ENCODE measurements at regions not wholly inside any gene's neighbourhood (a gene's known extent, or its start where the extent isn't known, plus 50 kb on each side); places are given as distances from the start of the nearest gene placed in this dataset.

DNA sequence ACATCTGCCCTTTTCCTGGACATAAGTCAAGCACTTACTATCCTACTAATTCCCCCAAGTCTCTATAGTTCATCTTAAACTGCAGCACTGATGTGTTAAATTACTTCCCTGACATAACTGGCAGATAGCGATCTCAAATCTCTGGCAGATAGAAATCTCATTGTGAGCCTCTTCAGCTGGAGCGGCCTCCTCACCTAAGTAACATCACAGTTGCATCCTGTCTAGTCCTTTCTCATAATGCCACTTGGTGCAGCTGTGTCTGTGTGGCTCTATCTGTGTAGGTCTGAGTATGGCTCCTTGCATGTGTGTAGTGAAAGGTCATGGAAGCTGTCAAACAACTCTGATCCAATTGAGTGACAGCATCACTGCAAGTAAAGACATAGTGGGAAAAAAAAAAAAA is 53.6 kb upstream of the FST start:
- no peaks in the 10 kb centered on the region for H3K27me3 ChIP-seq (ENCODE audit: control insufficient read depth, insufficient read depth, low read length)
- H3K36me3 ChIP-seq (ENCODE audit: control insufficient read depth, insufficient read depth, low read length), result no peaks in the 10 kb centered on the region
- H3K9me3 ChIP-seq (ENCODE audit: control insufficient read depth, insufficient read depth, low read length), result no peaks in the 10 kb centered on the region
- H3K4me3 ChIP-seq (ENCODE audit: low read depth, low read length), result no peak overlapping the region
- peaks cover 9% of the 10 kb centered on the region for H3K4me1 ChIP-seq (ENCODE audit: control insufficient read depth, insufficient read depth, low read length)
- no peak overlapping the region for H3K27ac ChIP-seq (ENCODE audit: low read depth, low read length)
- H3K9ac ChIP-seq (ENCODE audit: low read depth, low read length), result no peak overlapping the region

GRCh38 chr5:53427965-53428364 is 52.5 kb upstream of the FST start:
- Histone ChIP-seq H3K36me3 (ENCODE audit: control insufficient read depth, insufficient read depth, low read length) (no peaks in the 10 kb centered on the region), H3K27me3 (ENCODE audit: control insufficient read depth, insufficient read depth, low read length) (no peaks in the 10 kb centered on the region), H3K4me3 (ENCODE audit: low read depth, low read length) (no peak overlapping the region), H3K9ac (ENCODE audit: low read depth, low read length) (no peak overlapping the region), H3K9me3 (ENCODE audit: control insufficient read depth, insufficient read depth, low read length) (no peaks in the 10 kb centered on the region), H3K27ac (ENCODE audit: low read depth, low read length) (no peak overlapping the region), H3K4me1 (ENCODE audit: control insufficient read depth, insufficient read depth, low read length) (peaks cover 9% of the 10 kb centered on the region)

DNA sequence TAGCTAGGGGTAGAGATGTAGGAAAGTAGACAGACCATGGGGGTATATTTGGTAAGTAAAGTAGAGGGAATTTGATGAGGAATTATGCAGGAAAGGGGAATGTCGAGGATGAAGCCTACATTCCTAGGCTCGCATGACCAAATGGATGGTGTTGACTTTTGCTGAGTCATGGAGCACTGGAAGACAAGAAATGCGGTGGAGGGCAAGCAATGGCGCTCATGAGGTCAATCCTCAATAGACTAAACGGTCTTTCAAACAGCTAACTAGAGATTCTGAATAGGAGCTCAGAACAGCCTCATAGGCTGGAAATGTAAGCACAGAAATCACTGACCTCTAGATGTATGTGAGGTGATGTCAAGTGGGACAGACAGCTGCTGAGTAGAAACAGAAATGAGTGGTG is 50.7 kb upstream of the FST start:
- Histone ChIP-seq H3K9me3 (ENCODE audit: control insufficient read depth, insufficient read depth, low read length) (no peaks in the 10 kb centered on the region), H3K36me3 (ENCODE audit: control insufficient read depth, insufficient read depth, low read length) (no peaks in the 10 kb centered on the region), H3K9ac (ENCODE audit: low read depth, low read length) (no peak overlapping the region), H3K27ac (ENCODE audit: low read depth, low read length) (peak overlapping the region; percentile 13), H3K27me3 (ENCODE audit: control insufficient read depth, insufficient read depth, low read length) (no peaks in the 10 kb centered on the region), H3K4me3 (ENCODE audit: low read depth, low read length) (no peak overlapping the region), H3K4me1 (ENCODE audit: control insufficient read depth, insufficient read depth, low read length) (peaks cover 9% of the 10 kb centered on the region)

- H3K27me3 ChIP-seq (ENCODE audit: control insufficient read depth, insufficient read depth, low read length), result no peaks in the 10 kb centered on the region
- no peaks in the 10 kb centered on the region for H3K9me3 ChIP-seq (ENCODE audit: control insufficient read depth, insufficient read depth, low read length)
- H3K36me3 ChIP-seq (ENCODE audit: control insufficient read depth, insufficient read depth, low read length), result no peaks in the 10 kb centered on the region
- H3K4me3 ChIP-seq (ENCODE audit: low read depth, low read length), result no peak overlapping the region
- peaks cover 2% of the 10 kb centered on the region for H3K4me1 ChIP-seq (ENCODE audit: control insufficient read depth, insufficient read depth, low read length)
- H3K27ac ChIP-seq (ENCODE audit: low read depth, low read length), result no peak overlapping the region
- no peak overlapping the region for H3K9ac ChIP-seq (ENCODE audit: low read depth, low read length)
Measured at GRCh38 chr5:53430618-53431252, 49.7 kb upstream of the FST start.
